ENCODE measurements at regions not wholly inside any gene's neighbourhood (a gene's known extent, or its start where the extent isn't known, plus 50 kb on each side); places are given as distances from the start of the nearest gene placed in this dataset.
A peak's percentile ranks its signal among the peaks of the same experiment; 100 is the strongest.

GRCh38 chr5:155193483-155194107 lies 180.0 kb downstream of the KIF4B start:
- DNase-seq (ENCODE audit: low spot score) = no peak

GRCh38 chr5:155200608-155201007 lies 187.1 kb downstream of the KIF4B start:
- DNase-seq (ENCODE audit: low spot score) = no peak

- no peak for DNase-seq (ENCODE audit: low spot score)
These were observed 198.2 kb downstream of the KIF4B start for GRCh38 chr5:155211764-155212163.

GRCh38 chr5:155222393-155222792 lies 208.8 kb downstream of the KIF4B start:
- DNase-seq (ENCODE audit: low spot score) = no peak

GRCh38 chr5:155229135-155229534 lies 215.6 kb downstream of the KIF4B start:
- DNase-seq (ENCODE audit: low spot score) = no peak

GRCh38 chr5:155239803-155240202 lies 226.2 kb downstream of the KIF4B start:
- DNase-seq (ENCODE audit: low spot score) = no peak

GRCh38 chr5:155250596-155250995 lies 237.0 kb downstream of the KIF4B start:
- DNase-seq (ENCODE audit: low spot score) = peak; percentile 74

- no peak for DNase-seq (ENCODE audit: low spot score)
These were observed 238.5 kb downstream of the KIF4B start for GRCh38 chr5:155252025-155252424.

- DNase-seq (ENCODE audit: low spot score) = no peak
These were observed 239.2 kb downstream of the KIF4B start for GRCh38 chr5:155252717-155253116.

GRCh38 chr5:155254399-155254798 lies 240.8 kb downstream of the KIF4B start:
- no peak for DNase-seq (ENCODE audit: low spot score)

- DNase-seq (ENCODE audit: low spot score) = no peak
These were observed 244.6 kb downstream of the KIF4B start for GRCh38 chr5:155258161-155258560.

- DNase-seq (ENCODE audit: low spot score) = no peak
These were observed 246.1 kb downstream of the KIF4B start for GRCh38 chr5:155259648-155260047.

GRCh38 chr5:155260798-155261197 lies 247.2 kb downstream of the KIF4B start:
- peak; percentile 38 for DNase-seq (ENCODE audit: low spot score)

GRCh38 chr5:155263381-155263780 lies 249.8 kb downstream of the KIF4B start:
- DNase-seq (ENCODE audit: low spot score) = no peak

- DNase-seq (ENCODE audit: low spot score) = peak; percentile 15
These were observed 251.3 kb downstream of the KIF4B start for GRCh38 chr5:155264809-155265208.

GRCh38 chr5:155268770-155269425 lies 255.3 kb downstream of the KIF4B start:
- no peak for DNase-seq (ENCODE audit: low spot score)

GRCh38 chr5:155270725-155271124 lies 257.2 kb downstream of the KIF4B start:
- DNase-seq (ENCODE audit: low spot score) = no peak

- no peak for DNase-seq (ENCODE audit: low spot score)
These were observed 260.9 kb downstream of the KIF4B start for GRCh38 chr5:155274484-155274883.

- DNase-seq (ENCODE audit: low spot score) = no peak
These were observed 261.7 kb downstream of the KIF4B start for GRCh38 chr5:155275222-155275621.

GRCh38 chr5:155276231-155276630 lies 262.7 kb downstream of the KIF4B start:
- no peak for DNase-seq (ENCODE audit: low spot score)

- no peak for DNase-seq (ENCODE audit: low spot score)
These were observed 265.0 kb downstream of the KIF4B start for GRCh38 chr5:155278532-155278931.

GRCh38 chr5:155282503-155283107 lies 269.1 kb downstream of the KIF4B start:
- DNase-seq (ENCODE audit: low spot score) = no peak

GRCh38 chr5:155285706-155286105 lies 272.2 kb downstream of the KIF4B start:
- no peak for DNase-seq (ENCODE audit: low spot score)
